ENCODE measurements at regions not wholly inside any gene's neighbourhood (a gene's known extent, or its start where the extent isn't known, plus 50 kb on each side); places are given as distances from the start of the nearest gene placed in this dataset.
A peak's percentile ranks its signal among the peaks of the same experiment; 100 is the strongest.

DNA sequence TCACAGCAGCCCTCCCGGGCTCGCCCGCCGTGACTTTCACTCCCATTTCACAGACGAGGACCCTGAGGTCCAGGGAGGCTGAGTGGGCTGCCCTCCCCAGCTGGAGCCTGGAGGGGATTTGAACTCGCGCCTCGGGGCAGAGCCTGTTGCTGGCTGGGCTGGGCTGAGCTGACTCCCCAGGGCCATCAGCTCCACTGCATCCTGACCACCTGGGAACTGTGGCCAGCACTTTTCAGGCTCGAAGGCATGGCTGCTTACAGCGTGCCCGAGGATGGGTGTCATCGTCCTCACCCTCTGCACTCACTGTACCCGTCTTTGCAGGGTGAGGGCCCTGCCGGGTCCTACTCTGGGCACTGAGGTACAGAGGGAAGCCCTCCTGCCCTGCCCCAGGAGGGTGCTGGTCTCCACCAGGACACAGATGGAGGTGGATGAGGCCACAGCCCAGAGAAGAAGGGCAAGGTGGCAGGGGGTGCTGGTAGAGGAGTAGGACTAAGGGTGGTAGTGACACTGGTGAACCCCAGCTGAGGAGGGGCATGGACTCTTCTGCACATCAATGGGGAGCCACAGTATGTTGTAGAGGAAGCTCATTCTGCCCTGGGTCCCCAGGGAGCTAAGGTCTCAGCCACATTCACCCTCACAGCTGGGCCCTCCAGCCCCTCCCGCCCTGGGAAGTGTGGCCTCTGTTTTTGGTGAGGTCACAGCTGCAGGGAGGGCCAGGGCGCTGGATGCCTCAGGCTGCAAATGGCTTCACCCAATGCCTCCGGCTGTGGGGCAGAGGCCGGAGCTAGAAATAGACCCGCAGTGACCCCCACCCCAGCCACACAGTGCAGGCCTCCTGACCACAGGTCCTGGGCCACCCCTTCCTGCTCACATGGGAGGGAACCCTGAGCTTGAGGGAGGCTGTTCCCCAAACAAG lies 365.1 kb upstream of the SFSWAP start:
- Mint-ChIP-seq H3K27ac (no peak overlapping the region), H3K27me3 (ENCODE audit: low read depth) (peaks cover 8% of the 10 kb centered on the region), H3K36me3 (ENCODE audit: low read depth) (no peaks in the 10 kb centered on the region), H3K4me3 (no peak overlapping the region), H3K4me1 (peaks cover 23% of the 10 kb centered on the region), H3K9me3 (no peaks in the 10 kb centered on the region)
- TF ChIP-seq, protein P1, sequence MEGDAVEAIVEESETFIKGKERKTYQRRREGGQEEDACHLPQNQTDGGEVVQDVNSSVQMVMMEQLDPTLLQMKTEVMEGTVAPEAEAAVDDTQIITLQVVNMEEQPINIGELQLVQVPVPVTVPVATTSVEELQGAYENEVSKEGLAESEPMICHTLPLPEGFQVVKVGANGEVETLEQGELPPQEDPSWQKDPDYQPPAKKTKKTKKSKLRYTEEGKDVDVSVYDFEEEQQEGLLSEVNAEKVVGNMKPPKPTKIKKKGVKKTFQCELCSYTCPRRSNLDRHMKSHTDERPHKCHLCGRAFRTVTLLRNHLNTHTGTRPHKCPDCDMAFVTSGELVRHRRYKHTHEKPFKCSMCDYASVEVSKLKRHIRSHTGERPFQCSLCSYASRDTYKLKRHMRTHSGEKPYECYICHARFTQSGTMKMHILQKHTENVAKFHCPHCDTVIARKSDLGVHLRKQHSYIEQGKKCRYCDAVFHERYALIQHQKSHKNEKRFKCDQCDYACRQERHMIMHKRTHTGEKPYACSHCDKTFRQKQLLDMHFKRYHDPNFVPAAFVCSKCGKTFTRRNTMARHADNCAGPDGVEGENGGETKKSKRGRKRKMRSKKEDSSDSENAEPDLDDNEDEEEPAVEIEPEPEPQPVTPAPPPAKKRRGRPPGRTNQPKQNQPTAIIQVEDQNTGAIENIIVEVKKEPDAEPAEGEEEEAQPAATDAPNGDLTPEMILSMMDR (IDR thresholded peaks at IDR 0.05; ENCODE audit: unreplicated experiment in 3 of 3): no peak

DNA sequence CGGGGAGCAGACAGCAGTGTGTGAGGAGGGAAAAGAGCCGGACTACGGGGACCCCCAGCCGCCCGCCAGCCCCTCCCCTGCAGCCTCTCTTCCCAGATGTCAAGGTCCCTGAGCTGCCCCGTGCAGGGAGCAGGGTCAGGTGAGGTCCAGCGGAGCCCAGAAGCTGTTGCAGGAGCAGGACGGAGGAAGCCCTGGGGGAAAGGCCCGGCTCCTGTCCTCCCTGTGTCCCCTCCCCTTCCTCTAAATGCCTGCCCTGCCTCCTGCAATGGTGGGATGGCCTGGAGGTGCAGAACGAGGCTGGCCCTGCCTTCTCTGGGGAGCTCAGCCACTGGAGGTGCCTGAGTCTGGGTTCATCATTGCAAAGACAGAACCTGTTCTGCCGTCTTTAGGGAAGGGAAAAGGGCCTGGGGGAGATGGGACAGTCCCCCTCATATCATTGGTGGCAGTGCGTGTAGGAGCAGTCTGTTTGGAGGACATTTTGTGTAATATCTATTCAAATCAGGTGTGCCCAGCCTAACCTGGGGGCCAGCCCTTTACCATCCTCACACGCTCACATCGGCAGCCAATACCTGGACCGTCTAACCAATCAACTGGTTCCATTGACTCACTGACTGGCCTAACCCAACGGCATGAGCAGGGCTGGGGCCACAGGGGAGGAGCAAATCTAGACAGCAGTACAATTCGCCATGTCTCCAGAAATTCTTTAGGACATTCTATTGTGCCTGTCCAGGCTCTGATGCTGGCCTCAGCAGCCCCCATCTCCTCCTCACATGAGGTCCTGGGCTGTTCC lies 364.1 kb upstream of the SFSWAP start:
- no peaks in the 10 kb centered on the region for H3K9me3 Mint-ChIP-seq
- TF ChIP-seq, protein P1 (IDR thresholded peaks at IDR 0.05; ENCODE audit: unreplicated experiment in 3 of 3): no peak
- no peak overlapping the region for H3K27ac Mint-ChIP-seq
- H3K27me3 Mint-ChIP-seq (ENCODE audit: low read depth): peaks cover 7% of the 10 kb centered on the region
- H3K4me3 Mint-ChIP-seq: no peak overlapping the region
- peaks cover 23% of the 10 kb centered on the region for H3K4me1 Mint-ChIP-seq
- no peaks in the 10 kb centered on the region for H3K36me3 Mint-ChIP-seq (ENCODE audit: low read depth)

DNA sequence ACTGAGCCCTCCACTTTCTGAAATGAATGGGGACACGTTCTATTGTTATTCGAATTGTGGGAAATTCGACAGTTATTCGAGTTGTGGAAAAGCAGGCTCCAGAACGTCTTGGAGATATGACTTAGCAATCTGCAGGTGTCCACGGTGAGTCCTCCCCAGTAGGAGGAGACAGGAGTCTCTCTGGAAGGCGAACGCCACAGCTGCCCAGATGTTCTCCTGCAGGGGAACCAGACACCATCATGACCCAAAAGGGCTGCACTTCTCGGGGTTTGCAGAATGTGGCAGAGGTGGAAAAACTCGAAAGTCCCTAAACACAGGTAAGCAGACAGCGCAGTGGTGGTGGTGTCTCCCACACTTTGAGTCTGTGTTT lies 363.6 kb upstream of the SFSWAP start:
- Mint-ChIP-seq H3K4me1 (peaks cover 23% of the 10 kb centered on the region), H3K27ac (peak overlapping the region in 1 of 3 experiments; percentile 35), H3K9me3 (no peaks in the 10 kb centered on the region), H3K27me3 (ENCODE audit: low read depth) (peaks cover 4% of the 10 kb centered on the region), H3K4me3 (no peak overlapping the region), H3K36me3 (ENCODE audit: low read depth) (no peaks in the 10 kb centered on the region)
- TF ChIP-seq, protein P1 (IDR thresholded peaks at IDR 0.05; ENCODE audit: unreplicated experiment in 3 of 3): no peak

DNA sequence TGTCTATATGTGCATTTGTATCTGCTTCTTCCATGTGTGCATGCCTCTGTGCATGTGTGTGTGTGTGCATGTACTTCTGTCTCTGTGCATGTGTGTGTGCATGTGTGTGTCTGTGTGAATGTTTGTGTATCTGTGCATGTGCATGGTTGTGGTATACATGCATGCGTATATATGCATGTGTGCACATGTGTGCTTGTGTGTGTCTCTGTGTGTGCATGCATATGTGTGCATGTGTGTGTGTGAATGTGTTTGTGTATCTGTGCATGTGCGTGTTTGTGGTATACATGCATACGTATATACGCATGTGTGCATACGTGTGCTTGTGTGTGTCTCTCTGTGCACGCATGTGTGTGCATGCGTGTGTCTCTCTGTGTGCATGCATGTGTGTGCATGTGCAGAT lies 363.2 kb upstream of the SFSWAP start:
- Mint-ChIP-seq H3K27ac (peak overlapping the region in 1 of 3 experiments; percentile 35), H3K27me3 (ENCODE audit: low read depth) (peaks cover 4% of the 10 kb centered on the region), H3K9me3 (no peaks in the 10 kb centered on the region), H3K4me1 (peaks cover 23% of the 10 kb centered on the region), H3K4me3 (no peak overlapping the region), H3K36me3 (ENCODE audit: low read depth) (no peaks in the 10 kb centered on the region)
- TF ChIP-seq, protein P1 (IDR thresholded peaks at IDR 0.05; ENCODE audit: unreplicated experiment in 3 of 3): no peak

DNA sequence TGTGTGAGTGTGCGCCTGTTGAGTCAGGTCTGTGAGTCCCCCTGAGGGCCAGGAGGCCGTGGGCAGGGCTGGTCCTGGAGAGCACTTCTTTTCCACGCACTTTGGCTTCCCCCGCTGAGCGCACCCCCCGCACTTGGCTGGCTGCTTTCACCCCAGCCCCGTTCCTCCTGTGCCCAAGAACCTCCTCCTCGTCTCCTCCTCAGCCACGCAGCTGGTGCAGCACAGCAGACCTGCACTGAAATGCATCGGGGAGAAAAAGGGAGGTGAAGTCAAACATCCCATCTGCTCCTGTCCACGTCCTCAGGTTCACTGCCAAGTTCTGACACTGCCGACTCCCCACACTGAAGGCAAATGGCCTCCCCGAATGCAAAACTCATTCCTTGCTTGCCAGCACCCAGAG lies 362.7 kb upstream of the SFSWAP start:
- no peaks in the 10 kb centered on the region for H3K36me3 Mint-ChIP-seq (ENCODE audit: low read depth)
- H3K27me3 Mint-ChIP-seq (ENCODE audit: low read depth): peaks cover 8% of the 10 kb centered on the region
- H3K9me3 Mint-ChIP-seq: no peaks in the 10 kb centered on the region
- TF ChIP-seq, protein P1 (IDR thresholded peaks at IDR 0.05; ENCODE audit: unreplicated experiment in 3 of 3): no peak
- H3K27ac Mint-ChIP-seq: peak overlapping the region; percentile 41 to 54 (median 50)
- H3K4me3 Mint-ChIP-seq: no peak overlapping the region
- H3K4me1 Mint-ChIP-seq: peaks cover 23% of the 10 kb centered on the region
